HCT116 (cell line): ENCODE measurements at regions not wholly inside any gene's neighbourhood (a gene's known extent, or its start where the extent isn't known, plus 50 kb on each side); places are given as distances from the start of the nearest gene placed in this dataset.

ENCODE experiments used
- ATAC-seq: fragments of 200-7000 bp; cut with Tn5 transposase; 2 replicates; pipeline ENCODE4 v1.9.1; 2020; ENCODE audit warnings: mild to moderate bottlenecking, moderate library complexity
- BruUV-seq: library from RNA; stranded (reverse); fragments of 400-500 nt; replicated peaks from 2 replicates; lab custom pipeline; 2021; lab: Mats Ljungman, UMichigan
- CTCF ChIA-PET: fragments of 300-600 bp; sonication (Branson Sonifier 250); formaldehyde crosslinking; loops from one replicate; lab custom pipeline; 2021; ENCODE audit warnings: antibody characterized with exemption; lab: Charles Lee
- POLR2A ChIA-PET: fragments of 300-600, 350-600 bp; sonication (Branson Sonifier 250); formaldehyde crosslinking; loops from one replicate; lab custom pipeline; 2021; ENCODE audit warnings: antibody characterized with exemption; lab: Charles Lee
- RAD21 ChIA-PET, 2 experiments: fragments of 300-600 bp; sonication (Branson Sonifier 250); formaldehyde crosslinking; loops; one replicate each; lab custom pipeline; 2023; ENCODE audit warnings: low total read pairs in 2 of 2; ENCODE audit not compliant: uncharacterized antibody in 2 of 2, unreplicated experiment in 2 of 2, low non-redundant PET in 1 of 2; lab: Charles Lee
- DNase-seq: peaks from one replicate; pipeline ENCODE4 v3.0.0-alpha.2; 2010; ENCODE audit warnings: low read depth, low spot score
- H2AFZ ChIP-seq: fragments of 200-600 bp; shearing (Covaris generic), sonication (generic); 2 replicates; pipeline ENCODE4 v1.6.1; 2017; ENCODE audit warnings: low read depth, mixed run types, mixed read lengths, antibody characterized with exemption, low read length; ENCODE audit not compliant: poor library complexity, severe bottlenecking
- H3K27ac ChIP-seq: 2 replicates; pipeline ENCODE4 v1.5.1; 2012; ENCODE audit warnings: low read depth, low read length
- H3K27me3 ChIP-seq: fragments of 200-600 bp; sonication (generic); 2 replicates; pipeline ENCODE4 v1.6.1; 2016; ENCODE audit warnings: mixed run types, low read length, mixed read lengths; ENCODE audit not compliant: insufficient read depth
- H3K36me3 ChIP-seq, 2 experiments: fragments of 200-500 bp in 1 of 2; fragments of 200-600 bp in 1 of 2; sonication (Bioruptor generic) in 1 of 2; sonication (generic) in 1 of 2; 2 replicates each; pipeline versions ENCODE4 v1.5.1 to v1.6.1; 2014 to 2016; ENCODE audit warnings: low read length in 2 of 2, inconsistent platforms in 1 of 2, mixed read lengths in 1 of 2, mixed run types in 1 of 2; ENCODE audit not compliant: insufficient read depth in 2 of 2, control insufficient read depth in 1 of 2
- H3K4me1 ChIP-seq, 2 experiments: fragments of 200-600 bp in 1 of 2; sonication (generic) in 1 of 2; 2 replicates each; pipeline versions ENCODE4 v1.5.1 to v1.6.1; 2012 to 2017; ENCODE audit warnings: low read length in 2 of 2, inconsistent platforms in 1 of 2, mild to moderate bottlenecking in 1 of 2, mixed read lengths in 1 of 2, mixed run types in 1 of 2, moderate library complexity in 1 of 2; ENCODE audit not compliant: insufficient read depth in 2 of 2, control insufficient read depth in 1 of 2
- H3K4me2 ChIP-seq: fragments of 200-600 bp; sonication (generic); 2 replicates; pipeline ENCODE4 v1.6.1; 2017; ENCODE audit warnings: mixed run types, low read length, mixed read lengths
- H3K4me3 ChIP-seq, 2 experiments: fragments of 200-600 bp in 1 of 2; sonication (generic) in 1 of 2; replicated peaks in 1 of 2; 2 replicates each; pipeline ENCODE4 v1.5.1; 2011 to 2016; ENCODE audit warnings: low read length in 2 of 2, control low read depth in 1 of 2, low read depth in 1 of 2, mild to moderate bottlenecking in 1 of 2, mixed read lengths in 1 of 2, mixed run types in 1 of 2
- H3K79me2 ChIP-seq: fragments of 200-600 bp; sonication (generic); 2 replicates; pipeline ENCODE4 v1.6.1; 2017; ENCODE audit warnings: mild to moderate bottlenecking, mixed run types, low read length, moderate library complexity, mixed read lengths; ENCODE audit not compliant: insufficient read depth
- H3K9ac ChIP-seq: fragments of 200-600 bp; sonication (generic); 2 replicates; pipeline ENCODE4 v1.6.1; 2016; ENCODE audit warnings: low read length, mixed read lengths
- H3K9me2 ChIP-seq: fragments of 200-600 bp; sonication (generic), shearing (Covaris generic); 2 replicates; pipeline ENCODE4 v1.6.1; 2017; ENCODE audit warnings: mixed run types, mild to moderate bottlenecking, moderate library complexity; ENCODE audit not compliant: insufficient read depth
- H3K9me3 ChIP-seq, 2 experiments: fragments of 200-500 bp in 1 of 2; fragments of 200-600 bp in 1 of 2; sonication (Bioruptor generic) in 1 of 2; sonication (generic) in 1 of 2; 2 replicates each; pipeline ENCODE4 v1.6.1; 2014 to 2017; ENCODE audit warnings: low read length in 2 of 2, mixed read lengths in 2 of 2, inconsistent platforms in 1 of 2, low read depth in 1 of 2, mild to moderate bottlenecking in 1 of 2, mixed run types in 1 of 2, moderate library complexity in 1 of 2; ENCODE audit not compliant: control insufficient read depth in 1 of 2, insufficient read depth in 1 of 2
- H4K20me1 ChIP-seq: fragments of 200-600 bp; sonication (generic), shearing (Covaris generic); 2 replicates; pipeline ENCODE4 v1.6.1; 2017; ENCODE audit warnings: mixed run types, mild to moderate bottlenecking, moderate library complexity; ENCODE audit not compliant: insufficient read depth
- CEBPB ChIP-seq: IDR thresholded peaks from 2 replicates; pipeline ENCODE4 v1.6.1; 2012; ENCODE audit warnings: low read depth
- ELF1 ChIP-seq: IDR thresholded peaks from 2 replicates; pipeline ENCODE4 v1.6.1; 2012; ENCODE audit warnings: low read depth, borderline replicate concordance
- EZH2phosphoT487 ChIP-seq: fragments of 200-600 bp; IDR thresholded peaks from 2 replicates; pipeline ENCODE4 v1.6.1; 2018; ENCODE audit warnings: antibody characterized with exemption, borderline replicate concordance
- JUND ChIP-seq: IDR thresholded peaks from 2 replicates; pipeline ENCODE4 v1.6.1; 2012
- YY1 ChIP-seq: IDR thresholded peaks from 2 replicates; pipeline ENCODE4 v1.6.1; 2011; ENCODE audit warnings: low read length, low read depth, moderate library complexity, mild to moderate bottlenecking; ENCODE audit not compliant: insufficient replicate concordance; ENCODE audit errors: extremely low read depth
- ZNF274 ChIP-seq: fragments of 200-500 bp; sonication (Bioruptor generic); IDR thresholded peaks from 2 replicates; pipeline ENCODE4 v1.6.1; 2014; ENCODE audit warnings: mild to moderate bottlenecking, low read depth, low read length, inconsistent platforms
- intact Hi-C: fragments of 100-400 bp; cut with micrococcal nuclease; formaldehyde crosslinking; loops from 2 replicates; pipeline ENCODE4 v1.10.0; 2022
- TF ChIP-seq, protein P1 (sequence below): IDR thresholded peaks from 2 replicates; pipeline ENCODE4 v1.6.1; 2012; ENCODE audit warnings: low read depth

DNA sequence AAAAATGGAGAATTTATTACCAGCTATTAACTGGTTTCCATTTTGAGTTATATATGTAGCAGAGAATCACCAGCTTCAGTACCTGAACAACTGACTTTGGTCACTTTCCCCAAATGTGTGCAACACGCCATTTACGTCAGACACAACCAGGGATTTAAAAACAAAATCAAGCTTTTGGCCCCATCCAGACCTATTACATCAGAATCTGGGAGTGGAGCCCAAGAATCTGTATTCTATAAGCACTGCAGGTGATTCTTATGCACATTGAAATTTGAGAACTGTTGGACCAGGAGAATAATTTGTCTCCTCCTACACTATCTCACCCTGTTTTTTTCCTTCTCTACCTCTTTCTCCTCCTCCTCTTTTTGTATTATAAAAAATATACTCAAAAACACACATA, 295.9 kb downstream of the PRELID2 start:
- H3K9ac ChIP-seq, result no peak overlapping the region
- ATAC-seq (no peak), DNase-seq (no peak)
- no peaks in the 10 kb centered on the region for H3K27me3 ChIP-seq
- H3K36me3 ChIP-seq, result no peaks in the 10 kb centered on the region
- ChIA-PET POLR2A (no interaction called here), RAD21 (no interaction called here), CTCF (no interaction called here)
- no TSS peak for BruUV-seq
- H3K4me2 ChIP-seq, result no peak overlapping the region
- H3K9me3 ChIP-seq, result peaks cover 0 to 8% of the 10 kb centered on the region in 2 experiments; a peak in 1 of 4 replicates
- no peaks in the 10 kb centered on the region for H4K20me1 ChIP-seq
- H3K4me1 ChIP-seq, result peaks cover 0 to 13% of the 10 kb centered on the region in 2 experiments; a peak in 2 of 4 replicates
- no peaks in the 10 kb centered on the region for H3K79me2 ChIP-seq
- no peak overlapping the region for H3K4me3 ChIP-seq
- H3K9me2 ChIP-seq, result no peaks in the 10 kb centered on the region
- no peak for TF ChIP-seq JUND
- no peak for TF ChIP-seq ZNF274
- TF ChIP-seq ELF1, result no peak
- TF ChIP-seq, protein P1, sequence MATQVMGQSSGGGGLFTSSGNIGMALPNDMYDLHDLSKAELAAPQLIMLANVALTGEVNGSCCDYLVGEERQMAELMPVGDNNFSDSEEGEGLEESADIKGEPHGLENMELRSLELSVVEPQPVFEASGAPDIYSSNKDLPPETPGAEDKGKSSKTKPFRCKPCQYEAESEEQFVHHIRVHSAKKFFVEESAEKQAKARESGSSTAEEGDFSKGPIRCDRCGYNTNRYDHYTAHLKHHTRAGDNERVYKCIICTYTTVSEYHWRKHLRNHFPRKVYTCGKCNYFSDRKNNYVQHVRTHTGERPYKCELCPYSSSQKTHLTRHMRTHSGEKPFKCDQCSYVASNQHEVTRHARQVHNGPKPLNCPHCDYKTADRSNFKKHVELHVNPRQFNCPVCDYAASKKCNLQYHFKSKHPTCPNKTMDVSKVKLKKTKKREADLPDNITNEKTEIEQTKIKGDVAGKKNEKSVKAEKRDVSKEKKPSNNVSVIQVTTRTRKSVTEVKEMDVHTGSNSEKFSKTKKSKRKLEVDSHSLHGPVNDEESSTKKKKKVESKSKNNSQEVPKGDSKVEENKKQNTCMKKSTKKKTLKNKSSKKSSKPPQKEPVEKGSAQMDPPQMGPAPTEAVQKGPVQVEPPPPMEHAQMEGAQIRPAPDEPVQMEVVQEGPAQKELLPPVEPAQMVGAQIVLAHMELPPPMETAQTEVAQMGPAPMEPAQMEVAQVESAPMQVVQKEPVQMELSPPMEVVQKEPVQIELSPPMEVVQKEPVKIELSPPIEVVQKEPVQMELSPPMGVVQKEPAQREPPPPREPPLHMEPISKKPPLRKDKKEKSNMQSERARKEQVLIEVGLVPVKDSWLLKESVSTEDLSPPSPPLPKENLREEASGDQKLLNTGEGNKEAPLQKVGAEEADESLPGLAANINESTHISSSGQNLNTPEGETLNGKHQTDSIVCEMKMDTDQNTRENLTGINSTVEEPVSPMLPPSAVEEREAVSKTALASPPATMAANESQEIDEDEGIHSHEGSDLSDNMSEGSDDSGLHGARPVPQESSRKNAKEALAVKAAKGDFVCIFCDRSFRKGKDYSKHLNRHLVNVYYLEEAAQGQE, result no peak
- no peak for TF ChIP-seq CEBPB
- no peak for TF ChIP-seq EZH2phosphoT487
- no peak for TF ChIP-seq YY1
- no peak overlapping the region for H3K27ac ChIP-seq
- no peak overlapping the region for H2AFZ ChIP-seq
- intact Hi-C loops, result no loop called here
